ENCODE measurements at regions not wholly inside any gene's neighbourhood (a gene's known extent, or its start where the extent isn't known, plus 50 kb on each side); places are given as distances from the start of the nearest gene placed in this dataset.
"Not testable (repeated sequence)": the region's sequence is repeated elsewhere in the genome, so short reads cannot be mapped to it uniquely, and the experiment has no call there.

GRCh38 chr6:139883776-139884175 lies 509.3 kb upstream of the CITED2 start:
- no peak for DNase-seq (ENCODE audit: low read depth)

GRCh38 chr6:139882977-139883728 lies 508.7 kb upstream of the CITED2 start:
- DNase-seq (ENCODE audit: low read depth): no peak

- DNase-seq (ENCODE audit: low read depth): no peak
These were observed 507.8 kb upstream of the CITED2 start for GRCh38 chr6:139882234-139882633.

GRCh38 chr6:139881728-139882211 lies 507.3 kb upstream of the CITED2 start:
- no peak for DNase-seq (ENCODE audit: low read depth)

GRCh38 chr6:139881236-139881635 lies 506.8 kb upstream of the CITED2 start:
- no peak for DNase-seq (ENCODE audit: low read depth)

- DNase-seq (ENCODE audit: low read depth): no peak
These were observed 505.4 kb upstream of the CITED2 start for GRCh38 chr6:139879823-139880356.

- not testable (repeated sequence) for DNase-seq (ENCODE audit: low read depth)
These were observed 504.8 kb upstream of the CITED2 start for GRCh38 chr6:139879241-139879640.

GRCh38 chr6:139877828-139878405 lies 503.5 kb upstream of the CITED2 start:
- DNase-seq (ENCODE audit: low read depth): no peak

GRCh38 chr6:139872665-139873064 lies 498.2 kb upstream of the CITED2 start:
- DNase-seq (ENCODE audit: low read depth): no peak

- DNase-seq (ENCODE audit: low read depth): no peak
These were observed 497.5 kb upstream of the CITED2 start for GRCh38 chr6:139871803-139872510.

- DNase-seq (ENCODE audit: low read depth): no peak
These were observed 496.8 kb upstream of the CITED2 start for GRCh38 chr6:139871165-139871710.

GRCh38 chr6:139868576-139868975 lies 494.1 kb upstream of the CITED2 start:
- no peak for DNase-seq (ENCODE audit: low read depth)

- no peak for DNase-seq (ENCODE audit: low read depth)
These were observed 489.5 kb upstream of the CITED2 start for GRCh38 chr6:139863964-139864363.

- DNase-seq (ENCODE audit: low read depth): no peak
These were observed 488.9 kb upstream of the CITED2 start for GRCh38 chr6:139863346-139863745.

GRCh38 chr6:139862311-139862710 lies 487.9 kb upstream of the CITED2 start:
- DNase-seq (ENCODE audit: low read depth): no peak

GRCh38 chr6:139860203-139860602 lies 485.8 kb upstream of the CITED2 start:
- DNase-seq (ENCODE audit: low read depth): no peak

GRCh38 chr6:139858429-139858828 lies 484.0 kb upstream of the CITED2 start:
- DNase-seq (ENCODE audit: low read depth): no peak

GRCh38 chr6:139857143-139857542 lies 482.7 kb upstream of the CITED2 start:
- DNase-seq (ENCODE audit: low read depth): no peak

- DNase-seq (ENCODE audit: low read depth): no peak
These were observed 482.1 kb upstream of the CITED2 start for GRCh38 chr6:139856562-139856961.

GRCh38 chr6:139855671-139856311 lies 481.3 kb upstream of the CITED2 start:
- DNase-seq (ENCODE audit: low read depth): no peak

- DNase-seq (ENCODE audit: low read depth): no peak
These were observed 479.0 kb upstream of the CITED2 start for GRCh38 chr6:139853302-139853992.
